ENCODE measurements at regions not wholly inside any gene's neighbourhood (a gene's known extent, or its start where the extent isn't known, plus 50 kb on each side); places are given as distances from the start of the nearest gene placed in this dataset.
"Not testable (repeated sequence)": the region's sequence is repeated elsewhere in the genome, so short reads cannot be mapped to it uniquely, and the experiment has no call there.

- DNase-seq = no peak
Measured at GRCh38 chr13:90430127-90430526, 917.4 kb upstream of the MIR17HG start.

- no peak for DNase-seq
Measured at GRCh38 chr13:90436697-90437096, 910.8 kb upstream of the MIR17HG start.

GRCh38 chr13:90438576-90438975 lies 908.9 kb upstream of the MIR17HG start:
- no peak for DNase-seq

GRCh38 chr13:90443268-90443667 lies 904.2 kb upstream of the MIR17HG start:
- DNase-seq = no peak

GRCh38 chr13:90444232-90444631 lies 903.3 kb upstream of the MIR17HG start:
- no peak for DNase-seq

- DNase-seq = no peak
Measured at GRCh38 chr13:90445179-90445578, 902.3 kb upstream of the MIR17HG start.

GRCh38 chr13:90447034-90447733 lies 900.3 kb upstream of the MIR17HG start:
- no peak for DNase-seq

- no peak for DNase-seq
Measured at GRCh38 chr13:90447734-90448101, 899.8 kb upstream of the MIR17HG start.

GRCh38 chr13:90448466-90449037 lies 898.9 kb upstream of the MIR17HG start:
- DNase-seq = no peak

GRCh38 chr13:90453342-90453741 lies 894.1 kb upstream of the MIR17HG start:
- DNase-seq = no peak

GRCh38 chr13:90454002-90454636 lies 893.4 kb upstream of the MIR17HG start:
- DNase-seq = no peak

- DNase-seq = no peak
Measured at GRCh38 chr13:90455067-90455466, 892.4 kb upstream of the MIR17HG start.

GRCh38 chr13:90455823-90456222 lies 891.7 kb upstream of the MIR17HG start:
- DNase-seq = no peak

- no peak for DNase-seq
Measured at GRCh38 chr13:90461398-90461797, 886.1 kb upstream of the MIR17HG start.

GRCh38 chr13:90477216-90477615 lies 870.3 kb upstream of the MIR17HG start:
- no peak for DNase-seq

- no peak for DNase-seq
Measured at GRCh38 chr13:90483906-90484305, 863.6 kb upstream of the MIR17HG start.

- no peak for DNase-seq
Measured at GRCh38 chr13:90485436-90485835, 862.1 kb upstream of the MIR17HG start.

- DNase-seq = no peak
Measured at GRCh38 chr13:90492872-90493271, 854.6 kb upstream of the MIR17HG start.

GRCh38 chr13:90493667-90494066 lies 853.8 kb upstream of the MIR17HG start:
- DNase-seq = no peak

GRCh38 chr13:90494849-90495248 lies 852.6 kb upstream of the MIR17HG start:
- DNase-seq = not testable (repeated sequence)

GRCh38 chr13:90498096-90498495 lies 849.4 kb upstream of the MIR17HG start:
- no peak for DNase-seq

GRCh38 chr13:90498816-90499215 lies 848.7 kb upstream of the MIR17HG start:
- no peak for DNase-seq

- no peak for DNase-seq
Measured at GRCh38 chr13:90500569-90500968, 846.9 kb upstream of the MIR17HG start.

GRCh38 chr13:90502153-90502552 lies 845.3 kb upstream of the MIR17HG start:
- DNase-seq = no peak

GRCh38 chr13:90502762-90503161 lies 844.7 kb upstream of the MIR17HG start:
- DNase-seq = no peak

Data from DMS79 treated with DMSO at 0.1 percent for 48 hours (cell line).